ACC112 (cell line): ENCODE measurements at regions not wholly inside any gene's neighbourhood (a gene's known extent, or its start where the extent isn't known, plus 50 kb on each side); places are given as distances from the start of the nearest gene placed in this dataset.

Experiments
- H2AFZ ChIP-seq: fragments of 200-600 bp; sonication (generic); one replicate; pipeline ENCODE4 v1.6.0; 2017; ENCODE audit warnings: antibody characterized with exemption, low read length; ENCODE audit not compliant: unreplicated experiment
- H3K27ac ChIP-seq: fragments of 200-600 bp; sonication (generic); 2 replicates; pipeline ENCODE4 v1.5.1; 2014; ENCODE audit warnings: low read depth, mild to moderate bottlenecking, antibody characterized with exemption, low read length, moderate library complexity
- H3K27me3 ChIP-seq: fragments of 200-600 bp; sonication (generic); 2 replicates; pipeline ENCODE4 v1.6.1; 2014; ENCODE audit warnings: mild to moderate bottlenecking, antibody characterized with exemption, low read length, moderate library complexity, mixed read lengths; ENCODE audit not compliant: insufficient read depth
- H3K36me3 ChIP-seq: fragments of 200-600 bp; sonication (generic); 2 replicates; pipeline ENCODE4 v1.6.1; 2016; ENCODE audit warnings: mild to moderate bottlenecking, antibody characterized with exemption, low read length, moderate library complexity, mixed read lengths; ENCODE audit not compliant: insufficient read depth
- H3K4me1 ChIP-seq: fragments of 200-600 bp; sonication (generic); one replicate; pipeline ENCODE4 v1.6.1; 2016; ENCODE audit warnings: low read length, mixed read lengths; ENCODE audit not compliant: insufficient read depth, unreplicated experiment, control insufficient read depth
- H3K4me3 ChIP-seq: fragments of 200-600 bp; sonication (generic); 2 replicates; pipeline ENCODE4 v1.5.1; 2014; ENCODE audit warnings: mild to moderate bottlenecking, low read depth, low read length
- H3K79me2 ChIP-seq: fragments of 200-600 bp; sonication (generic); one replicate; pipeline ENCODE4 v1.6.0; 2016; ENCODE audit warnings: low read length; ENCODE audit not compliant: control insufficient read depth, unreplicated experiment, insufficient read depth

DNA sequence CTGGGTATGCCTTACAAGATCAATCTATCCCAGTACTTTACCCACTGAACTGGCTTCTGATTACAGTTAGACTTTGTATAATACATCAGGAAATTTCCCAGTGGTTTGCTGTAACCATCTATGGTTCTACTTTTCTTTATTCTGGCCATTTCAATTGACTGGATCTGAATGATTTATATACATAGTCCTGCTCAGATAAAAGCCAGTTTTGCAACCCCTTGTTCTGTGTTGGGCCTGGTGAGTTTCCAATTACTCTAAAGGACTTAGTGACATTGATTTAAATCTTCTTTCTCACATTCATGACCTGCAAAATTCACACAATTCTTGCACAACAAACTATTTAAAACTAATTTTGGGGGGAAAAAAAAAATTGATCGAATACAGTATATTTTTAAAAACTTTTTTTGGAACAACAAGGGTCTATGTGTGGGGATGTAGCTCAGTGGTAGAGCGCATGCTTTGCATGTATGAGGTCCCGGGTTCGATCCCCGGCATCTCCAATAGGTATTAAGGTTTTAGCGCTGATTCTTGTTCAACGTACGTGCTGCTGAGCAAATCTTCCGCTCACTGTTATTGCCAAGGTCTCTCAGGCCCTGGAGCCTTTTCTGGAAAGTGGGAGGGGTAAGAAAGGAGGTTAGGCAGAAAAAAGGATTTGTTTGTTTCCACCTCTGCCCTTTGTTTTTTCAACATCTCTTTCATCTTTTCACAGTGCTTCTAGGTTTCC, 117.5 kb downstream of the GPX5 start:
- no peaks in the 10 kb centered on the region for H3K36me3 ChIP-seq
- H3K79me2 ChIP-seq, result no peaks in the 10 kb centered on the region
- no peak overlapping the region for H2AFZ ChIP-seq
- peaks cover 17% of the 10 kb centered on the region for H3K27me3 ChIP-seq
- H3K27ac ChIP-seq, result peak overlapping the region; percentile 51; the same call in 1 of the 2 replicates
- H3K4me3 ChIP-seq, result no peak overlapping the region
- H3K4me1 ChIP-seq, result no peaks in the 10 kb centered on the region

DNA sequence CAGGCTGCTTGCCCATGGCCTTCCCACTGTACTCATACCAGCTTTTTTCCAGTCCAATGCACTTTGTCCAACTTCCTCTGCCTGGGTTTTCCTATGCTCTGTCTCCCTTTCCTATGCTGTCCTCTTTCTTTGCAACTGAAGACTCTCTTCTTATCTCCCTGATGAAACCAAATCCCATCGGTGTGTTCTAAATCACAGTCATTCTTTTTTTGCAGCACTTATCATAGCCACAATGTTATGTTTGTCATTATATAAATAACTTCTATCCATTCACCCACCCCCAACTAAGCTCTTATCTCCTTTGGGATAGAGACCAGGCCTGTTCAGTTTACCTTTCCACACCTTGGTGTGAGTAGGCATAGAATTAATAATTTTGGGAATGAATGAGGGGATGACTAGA, 121.0 kb downstream of the GPX5 start:
- Histone ChIP-seq H3K79me2 (no peaks in the 10 kb centered on the region), H3K27me3 (peaks cover 8% of the 10 kb centered on the region), H3K4me3 (no peak overlapping the region), H3K27ac (no peak overlapping the region), H2AFZ (no peak overlapping the region), H3K36me3 (no peaks in the 10 kb centered on the region), H3K4me1 (peaks cover 6% of the 10 kb centered on the region)

- Histone ChIP-seq H3K79me2 (no peaks in the 10 kb centered on the region), H3K27ac (peak overlapping the region; percentile 51)
Measured at GRCh38 chr6:28648035-28648877, 122.6 kb downstream of the GPX5 start.

GRCh38 chr6:28648878-28649375, 123.2 kb downstream of the GPX5 start:
- H2AFZ ChIP-seq, result peak overlapping the region; percentile 92
- H3K4me1 ChIP-seq, result peaks cover 6% of the 10 kb centered on the region
- peak overlapping the region; percentile 93 for H3K4me3 ChIP-seq
- no peaks in the 10 kb centered on the region for H3K36me3 ChIP-seq
- peak overlapping the region; percentile 51 for H3K27ac ChIP-seq
- H3K79me2 ChIP-seq, result no peaks in the 10 kb centered on the region
- H3K27me3 ChIP-seq, result peaks cover 8% of the 10 kb centered on the region

More at GRCh38 chr6:28648035-28648877, 122.6 kb downstream of the GPX5 start:
- Histone ChIP-seq H3K4me1 (peaks cover 6% of the 10 kb centered on the region), H3K36me3 (no peaks in the 10 kb centered on the region), H2AFZ (peak overlapping the region; percentile 92), H3K27me3 (peaks cover 8% of the 10 kb centered on the region), H3K4me3 (peak overlapping the region; percentile 93)

- H3K4me3 ChIP-seq, result no peak overlapping the region
- H3K4me1 ChIP-seq, result peaks cover 6% of the 10 kb centered on the region
- H3K79me2 ChIP-seq, result no peaks in the 10 kb centered on the region
- peaks cover 19% of the 10 kb centered on the region for H3K27me3 ChIP-seq
- H3K36me3 ChIP-seq, result no peaks in the 10 kb centered on the region
- no peak overlapping the region for H3K27ac ChIP-seq
- no peak overlapping the region for H2AFZ ChIP-seq
Measured at GRCh38 chr6:28651161-28651560, 125.5 kb downstream of the GPX5 start.

DNA sequence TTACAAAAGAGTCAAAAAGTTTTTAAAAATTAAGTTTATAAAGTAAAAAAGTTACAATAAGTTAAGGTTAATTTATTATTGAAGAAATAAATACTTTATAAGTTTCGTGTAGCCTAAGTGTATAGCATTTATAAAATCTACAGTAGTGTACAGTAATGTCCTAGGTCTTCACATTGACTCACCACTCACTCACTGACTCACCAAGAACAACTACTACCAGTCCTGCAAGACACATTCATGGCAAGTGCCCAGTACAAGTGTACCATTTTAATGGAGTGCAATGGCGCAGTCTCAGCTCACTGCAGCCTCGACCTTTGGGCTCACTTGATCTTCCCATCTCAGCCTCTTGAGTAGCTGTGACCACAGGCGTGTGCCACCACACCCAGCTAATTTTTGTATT, 128.2 kb downstream of the GPX5 start:
- H3K4me3 ChIP-seq, result no peak overlapping the region
- peaks cover 6% of the 10 kb centered on the region for H3K4me1 ChIP-seq
- no peak overlapping the region for H3K27ac ChIP-seq
- no peak overlapping the region for H2AFZ ChIP-seq
- H3K79me2 ChIP-seq, result no peaks in the 10 kb centered on the region
- H3K27me3 ChIP-seq, result peaks cover 27% of the 10 kb centered on the region
- no peaks in the 10 kb centered on the region for H3K36me3 ChIP-seq

DNA sequence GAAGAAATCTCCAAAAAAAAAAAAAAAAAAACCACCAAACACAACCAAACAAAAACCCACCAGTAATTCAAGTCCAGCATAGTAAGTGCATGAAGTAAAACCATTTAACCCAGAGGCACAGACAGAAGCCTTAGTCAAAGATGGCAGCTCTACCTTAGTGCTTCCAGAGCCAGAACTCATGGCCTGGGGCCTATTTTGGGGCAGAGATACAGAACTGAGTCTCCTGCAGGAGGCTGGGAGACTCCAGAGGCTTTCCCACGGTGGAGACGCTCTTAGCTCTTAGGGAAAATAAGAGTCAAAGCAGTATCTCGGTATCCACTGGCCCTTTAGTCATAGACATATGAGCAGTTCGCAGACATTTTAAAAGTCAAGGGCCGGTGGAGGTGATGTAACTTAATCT, 129.5 kb downstream of the GPX5 start:
- peaks cover 36% of the 10 kb centered on the region for H3K27me3 ChIP-seq
- no peak overlapping the region for H3K27ac ChIP-seq
- no peak overlapping the region for H2AFZ ChIP-seq
- H3K4me1 ChIP-seq, result peaks cover 5% of the 10 kb centered on the region
- no peaks in the 10 kb centered on the region for H3K36me3 ChIP-seq
- no peak overlapping the region for H3K4me3 ChIP-seq
- no peaks in the 10 kb centered on the region for H3K79me2 ChIP-seq

DNA sequence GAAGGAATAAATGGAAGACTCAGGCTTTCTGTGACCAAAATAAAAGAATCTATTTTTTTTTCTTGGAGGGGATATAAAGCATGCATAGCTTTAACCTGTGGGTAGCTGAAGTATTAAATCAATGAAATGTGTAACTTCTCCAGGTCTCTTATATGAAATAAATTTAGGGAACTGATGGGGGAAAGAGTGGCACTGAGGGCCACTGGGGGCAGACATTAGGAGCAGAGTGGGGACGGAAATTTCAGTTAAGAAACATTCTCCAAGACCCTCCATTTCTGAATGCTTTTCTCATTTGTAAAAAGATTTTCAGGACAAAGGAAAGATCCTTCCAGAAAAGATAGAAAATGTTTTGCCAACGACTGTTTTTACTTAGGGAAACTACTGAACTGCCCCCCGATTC, 131.0 kb downstream of the GPX5 start:
- Histone ChIP-seq H2AFZ (no peak overlapping the region), H3K4me1 (peaks cover 5% of the 10 kb centered on the region), H3K27me3 (peaks cover 52% of the 10 kb centered on the region), H3K36me3 (no peaks in the 10 kb centered on the region), H3K4me3 (peak overlapping the region; percentile 81), H3K79me2 (no peaks in the 10 kb centered on the region), H3K27ac (no peak overlapping the region)

DNA sequence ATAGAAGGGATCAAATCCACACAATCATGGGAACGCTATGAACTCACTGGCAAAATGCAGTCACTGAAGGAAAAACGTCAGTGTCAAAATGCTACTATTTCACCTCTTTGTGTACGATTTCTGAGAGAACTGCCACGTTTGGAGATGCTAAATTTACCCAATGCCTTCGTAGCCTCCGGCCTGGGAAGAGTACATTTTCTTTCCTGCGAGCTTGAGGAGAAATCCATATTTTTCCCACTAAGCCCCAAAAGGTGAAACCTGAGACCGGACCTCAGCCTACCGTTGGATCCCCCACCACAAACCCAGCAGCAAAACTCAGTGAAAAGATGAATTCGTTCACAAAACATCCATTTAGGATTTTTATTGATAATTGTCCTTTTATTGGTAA, 131.7 kb downstream of the GPX5 start:
- Histone ChIP-seq H3K79me2 (no peaks in the 10 kb centered on the region), H3K27me3 (peaks cover 54% of the 10 kb centered on the region), H3K36me3 (no peaks in the 10 kb centered on the region), H2AFZ (no peak overlapping the region), H3K27ac (no peak overlapping the region), H3K4me3 (peak overlapping the region; percentile 81), H3K4me1 (peaks cover 5% of the 10 kb centered on the region)

DNA sequence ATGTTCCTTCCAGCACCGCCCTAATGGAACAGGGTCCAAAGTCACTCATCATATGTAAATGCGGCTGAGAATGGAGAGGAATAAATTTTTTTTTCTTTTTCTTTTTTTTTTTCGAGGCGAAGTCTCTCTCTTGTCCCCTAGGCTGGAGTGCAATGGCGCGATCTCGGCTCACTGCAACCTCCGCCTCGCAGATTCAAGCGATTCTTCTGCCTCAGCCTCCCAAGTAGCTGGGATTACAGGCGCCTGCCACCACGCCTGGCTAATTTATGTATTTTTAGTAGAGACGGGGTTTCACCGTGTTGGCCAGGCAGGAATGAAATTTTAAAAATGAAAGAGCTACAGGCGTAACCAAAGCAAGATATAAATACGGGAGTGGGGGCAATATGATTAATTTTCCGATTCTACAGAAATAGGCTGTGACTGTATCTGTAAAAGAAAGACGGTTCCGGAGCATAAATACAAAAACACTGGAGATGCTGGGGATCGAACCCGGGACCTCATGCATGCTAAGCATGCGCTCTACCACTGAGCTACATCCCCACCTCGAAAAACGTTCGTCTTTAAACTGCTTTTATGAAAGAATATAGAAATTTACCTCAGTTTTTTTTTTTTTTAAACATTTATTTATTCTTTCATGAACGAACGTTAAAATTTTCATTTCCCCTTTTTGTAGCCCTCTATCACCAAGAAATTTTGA, 132.2 kb downstream of the GPX5 start:
- H2AFZ ChIP-seq, result no peak overlapping the region
- no peaks in the 10 kb centered on the region for H3K36me3 ChIP-seq
- peak overlapping the region; percentile 81 for H3K4me3 ChIP-seq
- no peaks in the 10 kb centered on the region for H3K79me2 ChIP-seq
- H3K27ac ChIP-seq, result no peak overlapping the region
- H3K27me3 ChIP-seq, result peaks cover 54% of the 10 kb centered on the region
- H3K4me1 ChIP-seq, result peaks cover 5% of the 10 kb centered on the region
